PC-3 (cell line): ENCODE measurements at regions not wholly inside any gene's neighbourhood (a gene's known extent, or its start where the extent isn't known, plus 50 kb on each side); places are given as distances from the start of the nearest gene placed in this dataset.

Source experiments
- ATAC-seq: fragments of 200-7000 bp; cut with Tn5 transposase; 2 replicates; pipeline ENCODE4 v1.9.1; 2020; ENCODE audit warnings: mild to moderate bottlenecking, moderate library complexity
- BruUV-seq: library from RNA; stranded (reverse); fragments of 400-500 nt; replicated peaks from 2 replicates; lab custom pipeline; 2021; lab: Mats Ljungman, UMichigan
- CTCF ChIA-PET: fragments of 300-600 bp; sonication (Branson Sonifier 250); formaldehyde crosslinking; loops from one replicate; lab custom pipeline; 2022; ENCODE audit warnings: antibody characterized with exemption; lab: Charles Lee
- POLR2A ChIA-PET: fragments of 300-600 bp; sonication (Branson Sonifier 250); formaldehyde crosslinking; loops from one replicate; lab custom pipeline; 2022; ENCODE audit warnings: antibody characterized with exemption; ENCODE audit not compliant: unreplicated experiment; lab: Charles Lee
- DNase-seq: peaks from one replicate; pipeline ENCODE4 v3.0.0-alpha.2; 2015
- H2AFZ ChIP-seq: fragments of 300-600 bp; sonication (generic); 2 replicates; pipeline ENCODE4 v1.6.0; 2016; ENCODE audit warnings: antibody characterized with exemption, low read length
- H3F3A ChIP-seq: fragments of 300-600 bp; sonication (generic); one replicate; pipeline ENCODE4 v1.6.0; 2017; ENCODE audit warnings: antibody characterized with exemption, low read length, control low read depth, mild to moderate bottlenecking; ENCODE audit not compliant: unreplicated experiment
- H3K27ac ChIP-seq: fragments of 300-600 bp; sonication (generic); 2 replicates; pipeline ENCODE4 v1.5.1; 2016; ENCODE audit warnings: mild to moderate bottlenecking, low read length
- H3K27me3 ChIP-seq: fragments of 300-600 bp; sonication (generic); 2 replicates; pipeline ENCODE4 v1.6.1; 2016; ENCODE audit warnings: low read length, mixed read lengths
- H3K36me3 ChIP-seq: fragments of 300-600 bp; sonication (generic); 2 replicates; pipeline ENCODE4 v1.6.1; 2016; ENCODE audit warnings: low read depth, mixed run types, low read length, mixed read lengths
- H3K4me1 ChIP-seq: fragments of 300-600 bp; sonication (generic); 2 replicates; pipeline ENCODE4 v1.5.1; 2016; ENCODE audit warnings: low read length; ENCODE audit not compliant: insufficient read depth
- H3K4me2 ChIP-seq: fragments of 300-600 bp; sonication (generic); 2 replicates; pipeline ENCODE4 v1.6.0; 2016; ENCODE audit warnings: low read length
- H3K4me3 ChIP-seq: fragments of 300-600 bp; sonication (generic); 2 replicates; pipeline ENCODE4 v1.5.1; 2016; ENCODE audit warnings: mild to moderate bottlenecking, low read length, mixed read lengths
- H3K79me2 ChIP-seq: fragments of 300-600 bp; sonication (generic); 2 replicates; pipeline ENCODE4 v1.6.1; 2017; ENCODE audit warnings: low read length, mixed read lengths
- H3K9ac ChIP-seq: fragments of 300-600 bp; sonication (generic); 2 replicates; pipeline ENCODE4 v1.6.0; 2016; ENCODE audit warnings: mild to moderate bottlenecking, low read length
- H3K9me2 ChIP-seq: fragments of 300-600 bp; sonication (generic); replicated peaks from 2 replicates; pipeline ENCODE4 v1.6.1; 2016; ENCODE audit warnings: mixed run types, low read length, mixed read lengths
- H3K9me3 ChIP-seq: fragments of 300-600 bp; sonication (generic); 2 replicates; pipeline ENCODE4 v1.6.1; 2016; ENCODE audit warnings: low read length, mixed read lengths
- H4K20me1 ChIP-seq: fragments of 300-600 bp; sonication (generic); 2 replicates; pipeline ENCODE4 v1.6.1; 2016; ENCODE audit warnings: low read length, mixed read lengths
- CTCF ChIP-seq: fragments of 300-600 bp; sonication (generic); conservative IDR thresholded peaks from 2 replicates; pipeline ENCODE4 v1.5.1; 2017; ENCODE audit warnings: antibody characterized with exemption, low read depth, mild to moderate bottlenecking, low read length
- EZH2 ChIP-seq: fragments of 300-600 bp; sonication (generic); IDR thresholded peaks from one replicate; pipeline ENCODE4 v1.6.1; 2017; ENCODE audit warnings: antibody characterized with exemption, mild to moderate bottlenecking, low read length; ENCODE audit not compliant: unreplicated experiment
- EZH2phosphoT487 ChIP-seq: fragments of 300-600 bp; sonication (generic); IDR thresholded peaks from 2 replicates; pipeline ENCODE4 v1.6.1; 2018; ENCODE audit warnings: mild to moderate bottlenecking, antibody characterized with exemption, low read length, borderline replicate concordance
- intact Hi-C: fragments of 100-400 bp; cut with micrococcal nuclease; formaldehyde crosslinking; loops from 2 replicates; pipeline ENCODE4 v1.9.0; 2023

- Histone ChIP-seq H4K20me1 (no peaks in the 10 kb centered on the region), H3F3A (no peaks in the 10 kb centered on the region), H2AFZ (no peak overlapping the region), H3K9me2 (no peaks in the 10 kb centered on the region), H3K79me2 (no peaks in the 10 kb centered on the region), H3K4me2 (no peak overlapping the region), H3K9ac (no peak overlapping the region), H3K36me3 (no peaks in the 10 kb centered on the region), H3K4me3 (no peak overlapping the region), H3K4me1 (peaks cover 9% of the 10 kb centered on the region; the same call in 1 of the 2 replicates), H3K27me3 (no peaks in the 10 kb centered on the region), H3K9me3 (no peaks in the 10 kb centered on the region), H3K27ac (no peak overlapping the region)
- ATAC-seq (no peak), DNase-seq (no peak)
- CTCF ChIA-PET, result no interaction called here
- intact Hi-C loops, result no loop called here
- TF ChIP-seq EZH2 (no peak), CTCF (no peak), EZH2phosphoT487 (no peak)
- POLR2A ChIA-PET, result no interaction called here
- BruUV-seq, result no TSS peak
Measured at GRCh38 chr2:67836866-67837265, 225.9 kb downstream of the C1D start.

GRCh38 chr2:67838205-67838604 is 224.6 kb downstream of the C1D start:
- no peak for TF ChIP-seq CTCF
- no peak for TF ChIP-seq EZH2
- no peak for TF ChIP-seq EZH2phosphoT487
- Histone ChIP-seq H3K27ac (no peak overlapping the region), H3K4me3 (no peak overlapping the region), H2AFZ (no peak overlapping the region), H3K9me2 (no peaks in the 10 kb centered on the region), H3K4me1 (peaks cover 9% of the 10 kb centered on the region; the same call in 1 of the 2 replicates), H3K79me2 (no peaks in the 10 kb centered on the region), H3K4me2 (no peak overlapping the region), H3F3A (no peaks in the 10 kb centered on the region), H4K20me1 (no peaks in the 10 kb centered on the region), H3K27me3 (no peaks in the 10 kb centered on the region), H3K36me3 (no peaks in the 10 kb centered on the region), H3K9ac (no peak overlapping the region), H3K9me3 (no peaks in the 10 kb centered on the region)
- no peak for ATAC-seq
- no TSS peak for BruUV-seq
- intact Hi-C loops, result no loop called here
- ChIA-PET POLR2A (no interaction called here), CTCF (interaction anchor here (0.6 kb wide), 1 partner anchor 291 kb away, joined by 3 read pairs; no protein-coding TSS in a partner anchor)
- DNase-seq, result no peak

GRCh38 chr2:67839242-67839641 is 223.6 kb downstream of the C1D start:
- CTCF ChIA-PET, result no interaction called here
- no peaks in the 10 kb centered on the region for H3K9me3 ChIP-seq
- DNase-seq (peak; percentile 66), ATAC-seq (peak; percentile 67)
- BruUV-seq, result no TSS peak
- H3K4me1 ChIP-seq, result peaks cover 9% of the 10 kb centered on the region; the same call in 1 of the 2 replicates
- H3K27ac ChIP-seq, result no peak overlapping the region
- H3K4me2 ChIP-seq, result no peak overlapping the region
- H3K4me3 ChIP-seq, result no peak overlapping the region
- POLR2A ChIA-PET, result no interaction called here
- no peaks in the 10 kb centered on the region for H3K27me3 ChIP-seq
- H3K9me2 ChIP-seq, result no peaks in the 10 kb centered on the region
- TF ChIP-seq EZH2phosphoT487 (no peak), EZH2 (no peak), CTCF (no peak)
- H3K9ac ChIP-seq, result no peak overlapping the region
- H3K79me2 ChIP-seq, result no peaks in the 10 kb centered on the region
- no peaks in the 10 kb centered on the region for H4K20me1 ChIP-seq
- intact Hi-C loops, result no loop called here
- no peak overlapping the region for H2AFZ ChIP-seq
- H3F3A ChIP-seq, result no peaks in the 10 kb centered on the region
- no peaks in the 10 kb centered on the region for H3K36me3 ChIP-seq
